Kidney (tissue), 13 donors: ENCODE measurements at regions not wholly inside any gene's neighbourhood (a gene's known extent, or its start where the extent isn't known, plus 50 kb on each side); places are given as distances from the start of the nearest gene placed in this dataset.
"Not testable (repeated sequence)": the region's sequence is repeated elsewhere in the genome, so short reads cannot be mapped to it uniquely, and the experiment has no call there.

Experiments
- DNase-seq, 5 donors: peaks; one replicate each; pipeline ENCODE4 v3.0.0-alpha.2; 2013 to 2020
- FAIRE-seq: peaks from 2 replicates; lab custom pipeline; 2012; peaks lifted over from hg19 to GRCh38; lab: Jason Lieb, UNC
- H3K27ac ChIP-seq, 2 donors: one replicate each; pipeline ENCODE4 v1.7.0; 2013; ENCODE audit warnings: low read depth in 2 of 2, low read length in 2 of 2, inconsistent platforms in 1 of 2
- H3K27me3 ChIP-seq: one replicate; pipeline ENCODE4 v1.7.1; 2013; ENCODE audit warnings: low read length, inconsistent platforms; ENCODE audit not compliant: control insufficient read depth, insufficient read depth
- H3K36me3 ChIP-seq, 3 donors: one replicate each; pipeline versions ENCODE4 v1.7.0 to v1.7.1; 2013; ENCODE audit warnings: low read length in 3 of 3, control low read depth in 1 of 3, inconsistent platforms in 1 of 3; ENCODE audit not compliant: insufficient read depth in 3 of 3, control insufficient read depth in 2 of 3
- H3K4me1 ChIP-seq, 3 donors: one replicate each; pipeline versions ENCODE4 v1.7.0 to v1.7.1; 2013; ENCODE audit warnings: low read length in 3 of 3, inconsistent platforms in 1 of 3, low read depth in 1 of 3; ENCODE audit not compliant: control insufficient read depth in 2 of 3, insufficient read depth in 2 of 3
- H3K4me3 ChIP-seq, 3 donors: one replicate each; pipeline versions ENCODE4 v1.7.0 to v1.8.1; 2013; ENCODE audit warnings: low read length in 3 of 3, control low read depth in 1 of 3, inconsistent platforms in 1 of 3
- H3K9ac ChIP-seq, 3 donors: one replicate each; pipeline versions ENCODE4 v1.7.0 to v1.7.1; 2013; ENCODE audit warnings: low read length in 3 of 3, control low read depth in 1 of 3, inconsistent platforms in 1 of 3
- H3K9me3 ChIP-seq, 3 donors: one replicate each; pipeline versions ENCODE4 v1.7.0 to v1.7.1; 2013; ENCODE audit warnings: low read length in 3 of 3, control low read depth in 1 of 3, inconsistent platforms in 1 of 3; ENCODE audit not compliant: control insufficient read depth in 2 of 3, insufficient read depth in 1 of 3
- intact Hi-C: fragments of 100-400 bp; cut with DNase I; formaldehyde crosslinking; loops from one replicate; pipeline ENCODE4 v1.11.1; 2022
- TF ChIP-seq, protein P1 (sequence below): IDR thresholded peaks from 3 replicates; pipeline ENCODE4 v1.5.1; 2012; ENCODE audit warnings: mild to moderate bottlenecking, moderate library complexity, borderline replicate concordance; ENCODE audit not compliant: insufficient read depth; ENCODE audit errors: extremely low read depth
- donor health status: control.
- donor health status: control.
- donor health status: control.
- donor health status: control.
- donor health status: control.
- donor health status: DM: yes; HTN: yes; CAD: no.
- donor health status: Normal renal cell carcinoma (clear cell type).

- no peaks in the 10 kb centered on the region for H3K4me1 ChIP-seq
- H3K4me3 ChIP-seq = no peak overlapping the region
- H3K27ac ChIP-seq = no peak overlapping the region
- FAIRE-seq (no peak), DNase-seq (no peak)
- no peaks in the 10 kb centered on the region for H3K9me3 ChIP-seq
- no peaks in the 10 kb centered on the region for H3K36me3 ChIP-seq
- H3K27me3 ChIP-seq = no peaks in the 10 kb centered on the region
- no peak overlapping the region for H3K9ac ChIP-seq
- intact Hi-C loops = no loop called here
- TF ChIP-seq, protein P1, sequence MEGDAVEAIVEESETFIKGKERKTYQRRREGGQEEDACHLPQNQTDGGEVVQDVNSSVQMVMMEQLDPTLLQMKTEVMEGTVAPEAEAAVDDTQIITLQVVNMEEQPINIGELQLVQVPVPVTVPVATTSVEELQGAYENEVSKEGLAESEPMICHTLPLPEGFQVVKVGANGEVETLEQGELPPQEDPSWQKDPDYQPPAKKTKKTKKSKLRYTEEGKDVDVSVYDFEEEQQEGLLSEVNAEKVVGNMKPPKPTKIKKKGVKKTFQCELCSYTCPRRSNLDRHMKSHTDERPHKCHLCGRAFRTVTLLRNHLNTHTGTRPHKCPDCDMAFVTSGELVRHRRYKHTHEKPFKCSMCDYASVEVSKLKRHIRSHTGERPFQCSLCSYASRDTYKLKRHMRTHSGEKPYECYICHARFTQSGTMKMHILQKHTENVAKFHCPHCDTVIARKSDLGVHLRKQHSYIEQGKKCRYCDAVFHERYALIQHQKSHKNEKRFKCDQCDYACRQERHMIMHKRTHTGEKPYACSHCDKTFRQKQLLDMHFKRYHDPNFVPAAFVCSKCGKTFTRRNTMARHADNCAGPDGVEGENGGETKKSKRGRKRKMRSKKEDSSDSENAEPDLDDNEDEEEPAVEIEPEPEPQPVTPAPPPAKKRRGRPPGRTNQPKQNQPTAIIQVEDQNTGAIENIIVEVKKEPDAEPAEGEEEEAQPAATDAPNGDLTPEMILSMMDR = no peak
Observed at GRCh38 chr11:34783816-34784317, 132.3 kb downstream of the APIP start.

GRCh38 chr11:34781826-34782225 is 134.4 kb downstream of the APIP start:
- DNase-seq, H3K27me3 ChIP-seq, H3K36me3 ChIP-seq, H3K27ac ChIP-seq, FAIRE-seq, intact Hi-C loops, H3K9ac ChIP-seq, H3K9me3 ChIP-seq, H3K4me3 ChIP-seq, H3K4me1 ChIP-seq: not testable (repeated sequence)

- H3K9ac ChIP-seq = no peak overlapping the region
- H3K4me1 ChIP-seq = no peaks in the 10 kb centered on the region
- no peak overlapping the region for H3K27ac ChIP-seq
- no peaks in the 10 kb centered on the region for H3K27me3 ChIP-seq
- FAIRE-seq (no peak), DNase-seq (no peak)
- intact Hi-C loops = no loop called here
- no peaks in the 10 kb centered on the region for H3K36me3 ChIP-seq
- TF ChIP-seq, protein P1 = no peak
- H3K9me3 ChIP-seq = no peaks in the 10 kb centered on the region
- no peak overlapping the region for H3K4me3 ChIP-seq
Observed at GRCh38 chr11:34775417-34775888, 140.7 kb downstream of the APIP start.

DNA sequence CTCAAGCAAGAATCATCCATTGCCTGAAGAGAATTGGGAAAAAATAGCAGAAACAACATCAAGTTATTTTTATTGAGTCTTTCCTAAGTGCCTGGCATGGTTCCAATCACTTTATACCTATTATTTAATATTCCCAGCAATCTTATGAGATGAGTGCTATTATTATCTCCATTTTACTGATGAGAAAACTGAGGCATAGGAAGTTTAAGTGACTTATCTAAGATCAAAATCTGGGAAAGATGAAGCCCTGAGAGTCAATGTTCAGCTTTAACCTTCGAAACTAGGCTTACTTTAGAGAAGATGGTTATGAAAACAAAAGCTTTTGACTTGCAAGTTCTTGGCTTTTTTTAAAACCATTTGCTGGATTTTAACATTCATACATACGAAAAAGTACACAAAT is 141.6 kb downstream of the APIP start:
- DNase-seq = no peak
- no peaks in the 10 kb centered on the region for H3K4me1 ChIP-seq
- H3K4me3 ChIP-seq = no peak overlapping the region
- no peak overlapping the region for H3K9ac ChIP-seq
- FAIRE-seq = no peak
- no peaks in the 10 kb centered on the region for H3K27me3 ChIP-seq
- no peak overlapping the region for H3K27ac ChIP-seq
- H3K9me3 ChIP-seq = no peaks in the 10 kb centered on the region
- H3K36me3 ChIP-seq = no peaks in the 10 kb centered on the region
- TF ChIP-seq, protein P1 = no peak
- intact Hi-C loops = no loop called here
